Neural progenitor cell (in vitro differentiated cells): ENCODE measurements at regions not wholly inside any gene's neighbourhood (a gene's known extent, or its start where the extent isn't known, plus 50 kb on each side); places are given as distances from the start of the nearest gene placed in this dataset.

Experiments
- DNase-seq: peaks from one replicate; pipeline ENCODE4 v3.0.0-alpha.2; 2016; ENCODE audit warnings: low spot score
- H2AFZ ChIP-seq: fragments of 200-600 bp; sonication (generic); replicated peaks from 2 replicates; pipeline ENCODE4 v1.6.1; 2016; ENCODE audit warnings: antibody characterized with exemption
- H3F3A ChIP-seq: fragments of 200-600 bp; sonication (generic); 2 replicates; pipeline ENCODE4 v1.6.1; 2016; ENCODE audit warnings: antibody characterized with exemption, low read depth
- H3K27ac ChIP-seq: fragments of 200-600 bp; sonication (generic); 2 replicates; pipeline ENCODE4 v1.5.1; 2016; ENCODE audit warnings: mild to moderate bottlenecking
- H3K27me3 ChIP-seq: fragments of 200-600 bp; sonication (generic); 2 replicates; pipeline ENCODE4 v1.6.1; 2016; ENCODE audit warnings: mild to moderate bottlenecking, moderate library complexity
- H3K36me3 ChIP-seq: fragments of 200-600 bp; sonication (generic); 2 replicates; pipeline ENCODE4 v1.5.1; 2016
- H3K4me1 ChIP-seq: fragments of 200-600 bp; sonication (generic); 2 replicates; pipeline ENCODE4 v1.6.1; 2016; ENCODE audit warnings: mixed run types
- H3K4me2 ChIP-seq: fragments of 200-600 bp; sonication (generic); 2 replicates; pipeline ENCODE4 v1.6.1; 2016
- H3K4me3 ChIP-seq: fragments of 200-600 bp; sonication (generic); 2 replicates; pipeline ENCODE4 v1.5.1; 2016
- H3K79me2 ChIP-seq: fragments of 200-600 bp; sonication (generic); 2 replicates; pipeline ENCODE4 v1.6.1; 2016; ENCODE audit warnings: low read depth
- H3K9ac ChIP-seq: fragments of 200-600 bp; sonication (generic); 2 replicates; pipeline ENCODE4 v1.6.1; 2016
- H3K9me3 ChIP-seq: fragments of 200-600 bp; sonication (generic); 2 replicates; pipeline ENCODE4 v1.5.1; 2016; ENCODE audit warnings: low read depth
- H4K20me1 ChIP-seq: fragments of 200-600 bp; sonication (generic); 2 replicates; pipeline ENCODE4 v1.6.1; 2016; ENCODE audit warnings: low read depth
- H3K27ac Mint-ChIP-seq: 3 replicates; pipeline ENCODE4 v1.8.0; 2021; ENCODE audit warnings: mixed read lengths
- H3K27me3 Mint-ChIP-seq: 2 replicates; pipeline ENCODE4 v1.8.0; 2022; ENCODE audit warnings: low read depth, mild to moderate bottlenecking, inconsistent platforms, moderate library complexity, mixed read lengths; ENCODE audit not compliant: insufficient read depth
- H3K36me3 Mint-ChIP-seq: 3 replicates; pipeline ENCODE4 v1.8.0; 2021; ENCODE audit warnings: mixed read lengths
- H3K4me1 Mint-ChIP-seq: 3 replicates; pipeline ENCODE4 v1.8.0; 2021; ENCODE audit warnings: mixed read lengths
- H3K4me3 Mint-ChIP-seq: 3 replicates; pipeline ENCODE4 v1.8.0; 2021; ENCODE audit warnings: mild to moderate bottlenecking, moderate library complexity, mixed read lengths
- H3K9me3 Mint-ChIP-seq: 3 replicates; pipeline ENCODE4 v1.8.0; 2020; ENCODE audit warnings: mixed read lengths
- CTCF ChIP-seq: fragments of 200-600 bp; sonication (generic); IDR thresholded peaks from 2 replicates; pipeline ENCODE4 v1.5.1; 2017; ENCODE audit warnings: antibody characterized with exemption, mild to moderate bottlenecking
- EZH2 ChIP-seq: fragments of 200-600 bp; sonication (generic); IDR thresholded peaks from 2 replicates; pipeline ENCODE4 v1.6.1; 2017; ENCODE audit warnings: antibody characterized with exemption, mild to moderate bottlenecking, moderate library complexity
- EZH2phosphoT487 ChIP-seq: fragments of 200-600 bp; sonication (generic); IDR thresholded peaks from 2 replicates; pipeline ENCODE4 v1.6.1; 2017; ENCODE audit warnings: antibody characterized with exemption

GRCh38 chrX:55149242-55149641, 60.4 kb downstream of the PAGE2 start:
- Histone ChIP-seq H4K20me1 (no peaks in the 10 kb centered on the region), H3K4me1 (no peaks in the 10 kb centered on the region), H3K79me2 (no peaks in the 10 kb centered on the region), H3K36me3 (no peaks in the 10 kb centered on the region), H3K9ac (no peak overlapping the region), H3K27ac (no peak overlapping the region), H3K4me3 (no peak overlapping the region), H2AFZ (no peak overlapping the region), H3K27me3 (no peaks in the 10 kb centered on the region), H3K9me3 (peaks cover 4% of the 10 kb centered on the region), H3K4me2 (no peak overlapping the region), H3F3A (no peaks in the 10 kb centered on the region)
- Mint-ChIP-seq H3K9me3 (no peaks in the 10 kb centered on the region), H3K27ac (no peak overlapping the region), H3K4me3 (no peak overlapping the region), H3K27me3 (no peaks in the 10 kb centered on the region), H3K36me3 (no peaks in the 10 kb centered on the region), H3K4me1 (no peaks in the 10 kb centered on the region)
- no peak for DNase-seq
- TF ChIP-seq CTCF = no peak
- no peak for TF ChIP-seq EZH2
- no peak for TF ChIP-seq EZH2phosphoT487

GRCh38 chrX:55151199-55151598, 62.4 kb downstream of the PAGE2 start:
- Histone ChIP-seq H3K27me3 (no peaks in the 10 kb centered on the region), H3K36me3 (no peaks in the 10 kb centered on the region), H3K4me2 (no peak overlapping the region), H2AFZ (no peak overlapping the region), H3K4me3 (no peak overlapping the region), H3K9me3 (no peaks in the 10 kb centered on the region), H3K4me1 (no peaks in the 10 kb centered on the region), H4K20me1 (no peaks in the 10 kb centered on the region), H3K27ac (no peak overlapping the region), H3F3A (no peaks in the 10 kb centered on the region), H3K79me2 (no peaks in the 10 kb centered on the region), H3K9ac (no peak overlapping the region)
- Mint-ChIP-seq H3K9me3 (no peaks in the 10 kb centered on the region), H3K4me3 (no peak overlapping the region), H3K27ac (no peak overlapping the region), H3K36me3 (no peaks in the 10 kb centered on the region), H3K27me3 (no peaks in the 10 kb centered on the region), H3K4me1 (no peaks in the 10 kb centered on the region)
- DNase-seq = no peak
- TF ChIP-seq EZH2phosphoT487 (no peak), EZH2 (no peak), CTCF (no peak)

GRCh38 chrX:55159551-55159950, 60.6 kb upstream of the PAGE5 start:
- no peaks in the 10 kb centered on the region for H3K36me3 ChIP-seq
- DNase-seq = no peak
- H3K9me3 ChIP-seq = no peaks in the 10 kb centered on the region
- Mint-ChIP-seq H3K4me3 (no peak overlapping the region), H3K9me3 (peaks cover 9% of the 10 kb centered on the region), H3K27ac (no peak overlapping the region), H3K27me3 (peaks cover 11% of the 10 kb centered on the region), H3K4me1 (peaks cover 4% of the 10 kb centered on the region), H3K36me3 (no peaks in the 10 kb centered on the region)
- H3K27ac ChIP-seq = no peak overlapping the region
- H3K4me3 ChIP-seq = no peak overlapping the region
- H3K4me1 ChIP-seq = no peaks in the 10 kb centered on the region
- no peak for TF ChIP-seq EZH2
- no peak for TF ChIP-seq EZH2phosphoT487
- TF ChIP-seq CTCF = no peak
- no peaks in the 10 kb centered on the region for H4K20me1 ChIP-seq
- H3K4me2 ChIP-seq = no peak overlapping the region
- peaks cover 11% of the 10 kb centered on the region for H3K79me2 ChIP-seq
- peaks cover 7% of the 10 kb centered on the region for H3F3A ChIP-seq
- H3K9ac ChIP-seq = no peak overlapping the region
- H2AFZ ChIP-seq = no peak overlapping the region
- H3K27me3 ChIP-seq = no peaks in the 10 kb centered on the region
